Gastrocnemius medialis (tissue), 4 donors: ENCODE measurements at regions not wholly inside any gene's neighbourhood (a gene's known extent, or its start where the extent isn't known, plus 50 kb on each side); places are given as distances from the start of the nearest gene placed in this dataset.
"Not testable (repeated sequence)": the region's sequence is repeated elsewhere in the genome, so short reads cannot be mapped to it uniquely, and the experiment has no call there.

Experiments used
- ATAC-seq, 2 donors: fragments of 150-250 bp; one replicate each; pipeline ENCODE4 v1.9.1; 2016
- DNase-seq, 2 donors: peaks; one replicate each; pipeline ENCODE4 v3.0.0-alpha.2; 2019
- H3K27ac ChIP-seq, 4 donors: fragments of 200-600 bp; sonication (generic); 1 replicate in 1 of 4; 2 replicates in 3 of 4; pipeline ENCODE4 v1.5.1; 2016 to 2018; ENCODE audit warnings: mild to moderate bottlenecking in 2 of 4, moderate library complexity in 1 of 4
- H3K27me3 ChIP-seq, 3 donors: fragments of 200-600 bp; sonication (generic) in 2 of 3; 1 replicate in 1 of 3; 2 replicates in 2 of 3; pipeline versions ENCODE4 v1.5.1 to v1.6.0; 2016 to 2019; ENCODE audit warnings: mild to moderate bottlenecking in 1 of 3, moderate library complexity in 1 of 3
- H3K36me3 ChIP-seq, 2 donors: fragments of 200-600 bp; sonication (generic) in 1 of 2; one replicate each; pipeline ENCODE4 v1.5.1; 2017 to 2018
- H3K4me1 ChIP-seq, 2 donors: fragments of 200-600 bp; sonication (generic) in 1 of 2; one replicate each; pipeline ENCODE4 v1.5.1; 2016 to 2017; ENCODE audit warnings: mild to moderate bottlenecking in 2 of 2
- H3K4me3 ChIP-seq, 4 donors: fragments of 200-600 bp; sonication (generic) in 3 of 4; 1 replicate in 1 of 4; 2 replicates in 3 of 4; pipeline ENCODE4 v1.5.1; 2016 to 2019; ENCODE audit warnings: mild to moderate bottlenecking in 2 of 4
- H3K9me3 ChIP-seq, 3 donors: fragments of 200-600 bp; sonication (generic) in 2 of 3; 1 replicate in 1 of 3; 2 replicates in 2 of 3; pipeline ENCODE4 v1.5.1; 2016 to 2019
- CTCF ChIP-seq, 5 experiments: fragments of 450-650 bp in 3 of 5; fragments of 200-600 bp in 2 of 5; sonication (generic) in 2 of 5; IDR thresholded peaks in 4 of 5; conservative IDR thresholded peaks in 1 of 5; 1 replicate in 4 of 5; 2 replicates in 1 of 5; pipeline ENCODE4 v1.5.1; 2016 to 2019; ENCODE audit warnings: antibody characterized with exemption in 5 of 5, mild to moderate bottlenecking in 3 of 5, moderate library complexity in 3 of 5
- POLR2A ChIP-seq, 2 donors: fragments of 450-650 bp; IDR thresholded peaks; one replicate each; pipeline ENCODE4 v1.6.1; 2017; ENCODE audit warnings: antibody characterized with exemption in 2 of 2, mild to moderate bottlenecking in 2 of 2, moderate library complexity in 2 of 2
- in situ Hi-C, 4 donors: fragments of 200-750 bp; cut with MboI; loops; one replicate each; pipeline versions ENCODE4 v1.15.0 to v1.8.0; 2017; ENCODE audit warnings: low sequenced_read_pairs in 4 of 4
- intact Hi-C: fragments of 100-400 bp; cut with DNase I; formaldehyde crosslinking; loops from one replicate; pipeline ENCODE4 v1.15.1; 2023; ENCODE audit warnings: low total_unique reads

- DNase-seq: no peak
- Histone ChIP-seq H3K36me3 (no peaks in the 10 kb centered on the region), H3K4me3 (no peak overlapping the region), H3K27ac (no peak overlapping the region), H3K9me3 (no peaks in the 10 kb centered on the region), H3K4me1 (no peaks in the 10 kb centered on the region), H3K27me3 (no peaks in the 10 kb centered on the region)
- no peak for ATAC-seq
- intact Hi-C loops: no loop called here
- TF ChIP-seq POLR2A (IDR thresholded peaks at IDR 0.05): no peak
- TF ChIP-seq CTCF (IDR thresholded peaks at IDR 0.05 in 4 of 5, conservative IDR thresholded peaks at IDR 0.05 in 1 of 5): no peak
- in situ Hi-C loops: no loop called here
These were observed 533.9 kb downstream of the RFPL4B start for GRCh38 chr6:112881027-112881426.

GRCh38 chr6:112881828-112882780, 535.0 kb downstream of the RFPL4B start:
- ATAC-seq: no peak
- H3K9me3 ChIP-seq: no peaks in the 10 kb centered on the region
- TF ChIP-seq POLR2A (IDR thresholded peaks at IDR 0.05): no peak
- no peak for TF ChIP-seq CTCF (IDR thresholded peaks at IDR 0.05 in 4 of 5, conservative IDR thresholded peaks at IDR 0.05 in 1 of 5)
- H3K4me1 ChIP-seq: no peaks in the 10 kb centered on the region
- no peak overlapping the region for H3K4me3 ChIP-seq
- no peak overlapping the region for H3K27ac ChIP-seq
- in situ Hi-C loops: no loop called here
- no peak for DNase-seq
- H3K27me3 ChIP-seq: no peaks in the 10 kb centered on the region
- H3K36me3 ChIP-seq: no peaks in the 10 kb centered on the region
- intact Hi-C loops: no loop called here

- DNase-seq: no peak
- no peak overlapping the region for H3K27ac ChIP-seq
- no peaks in the 10 kb centered on the region for H3K27me3 ChIP-seq
- ATAC-seq: no peak
- no peak overlapping the region for H3K4me3 ChIP-seq
- no peaks in the 10 kb centered on the region for H3K9me3 ChIP-seq
- intact Hi-C loops: no loop called here
- no peak for TF ChIP-seq CTCF (IDR thresholded peaks at IDR 0.05 in 4 of 5, conservative IDR thresholded peaks at IDR 0.05 in 1 of 5)
- no peak for TF ChIP-seq POLR2A (IDR thresholded peaks at IDR 0.05)
- in situ Hi-C loops: no loop called here
- no peaks in the 10 kb centered on the region for H3K36me3 ChIP-seq
- H3K4me1 ChIP-seq: no peaks in the 10 kb centered on the region
These were observed 536.0 kb downstream of the RFPL4B start for GRCh38 chr6:112883095-112883494.

- Histone ChIP-seq H3K36me3 (no peaks in the 10 kb centered on the region), H3K9me3 (no peaks in the 10 kb centered on the region), H3K27me3 (no peaks in the 10 kb centered on the region), H3K4me1 (no peaks in the 10 kb centered on the region), H3K27ac (no peak overlapping the region), H3K4me3 (no peak overlapping the region)
- ATAC-seq (no peak), DNase-seq (no peak)
- intact Hi-C loops (no loop called here), in situ Hi-C loops (no loop called here)
- TF ChIP-seq POLR2A (IDR thresholded peaks at IDR 0.05) (no peak), CTCF (IDR thresholded peaks at IDR 0.05 in 4 of 5, conservative IDR thresholded peaks at IDR 0.05 in 1 of 5) (no peak)
These were observed 539.3 kb downstream of the RFPL4B start for GRCh38 chr6:112886415-112886814.

- H3K27me3 ChIP-seq, intact Hi-C loops, H3K4me3 ChIP-seq, DNase-seq, H3K36me3 ChIP-seq, H3K9me3 ChIP-seq, H3K4me1 ChIP-seq, in situ Hi-C loops, H3K27ac ChIP-seq, ATAC-seq: not testable (repeated sequence)
These were observed 540.3 kb downstream of the RFPL4B start for GRCh38 chr6:112887424-112887823.
